HG03571 (cell line): ENCODE measurements at regions not wholly inside any gene's neighbourhood (a gene's known extent, or its start where the extent isn't known, plus 50 kb on each side); places are given as distances from the start of the nearest gene placed in this dataset.

Experiments
- ATAC-seq: cut with Tn5 transposase; IDR thresholded peaks from one replicate; pipeline ENCODE4 v1.9.1; 2021; ENCODE audit not compliant: unreplicated experiment

DNA sequence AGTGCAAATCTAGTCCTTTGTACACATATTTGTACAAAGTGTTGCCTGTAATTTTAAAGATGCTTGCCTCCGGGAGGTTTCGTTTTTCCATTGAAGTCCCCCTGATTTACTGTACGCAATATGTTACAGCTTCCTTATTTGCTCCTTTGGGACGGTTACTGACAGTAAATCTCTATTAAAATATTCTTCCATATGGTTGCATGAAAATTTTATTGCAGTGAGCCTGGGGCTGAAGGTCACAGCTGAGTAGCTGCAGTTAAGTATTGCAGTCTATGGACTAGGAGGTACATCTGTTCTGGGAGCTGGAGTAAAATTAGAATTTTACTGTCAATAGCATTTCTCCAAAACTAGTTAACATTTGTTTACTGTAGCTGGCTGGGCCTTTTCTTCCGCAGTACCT lies 119.2 kb downstream of the ETAA1 start:
- no peak for ATAC-seq

- ATAC-seq: no peak
These were observed 119.9 kb downstream of the ETAA1 start for GRCh38 chr2:67516899-67517530.

DNA sequence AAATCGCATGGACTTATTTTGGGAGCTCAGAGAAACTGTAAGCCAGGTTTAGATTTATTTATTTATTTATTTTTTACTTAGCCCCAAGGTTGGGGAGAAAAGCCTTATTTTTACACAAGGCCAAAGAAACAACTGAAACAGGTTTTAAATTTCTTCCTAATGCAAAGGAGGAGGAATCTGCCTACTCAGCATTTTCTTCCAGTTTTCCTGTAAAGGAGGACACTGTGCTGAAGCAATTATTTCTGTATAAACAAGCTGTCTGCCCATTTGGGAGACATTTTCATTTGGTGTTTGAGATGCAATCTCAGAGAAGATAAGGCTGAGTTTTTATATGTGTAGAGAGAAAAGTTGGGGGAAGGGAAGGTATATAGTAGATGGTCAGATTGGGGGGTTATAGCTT lies 125.0 kb downstream of the ETAA1 start:
- no peak for ATAC-seq

GRCh38 chr2:67524213-67524612 lies 127.1 kb downstream of the ETAA1 start:
- no peak for ATAC-seq

DNA sequence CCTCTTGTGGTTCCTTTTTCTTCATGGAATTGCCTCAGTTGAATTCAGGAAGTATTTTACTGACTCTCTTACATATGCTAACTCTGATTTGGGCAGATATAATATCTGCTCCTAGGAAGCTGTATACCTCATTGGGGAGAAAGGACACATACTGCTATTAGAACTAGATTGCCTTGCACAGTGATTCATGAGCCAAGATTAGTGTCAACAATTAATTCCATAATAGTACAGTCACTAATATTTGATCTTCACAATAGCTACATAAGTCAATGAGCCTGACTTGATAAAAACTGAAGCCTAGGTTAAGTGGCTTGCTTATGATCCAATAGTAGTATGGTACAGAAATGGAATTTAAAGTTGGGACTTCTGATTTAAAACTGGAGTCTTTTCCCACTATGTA lies 127.6 kb downstream of the ETAA1 start:
- no peak for ATAC-seq

- no peak for ATAC-seq
These were observed 129.2 kb downstream of the ETAA1 start for GRCh38 chr2:67526283-67526682.

- ATAC-seq: no peak
These were observed 131.2 kb downstream of the ETAA1 start for GRCh38 chr2:67528320-67528719.

GRCh38 chr2:67532387-67532786 lies 135.3 kb downstream of the ETAA1 start:
- no peak for ATAC-seq

GRCh38 chr2:67534745-67535144 lies 137.6 kb downstream of the ETAA1 start:
- no peak for ATAC-seq

GRCh38 chr2:67540962-67541361 lies 143.8 kb downstream of the ETAA1 start:
- no peak for ATAC-seq

DNA sequence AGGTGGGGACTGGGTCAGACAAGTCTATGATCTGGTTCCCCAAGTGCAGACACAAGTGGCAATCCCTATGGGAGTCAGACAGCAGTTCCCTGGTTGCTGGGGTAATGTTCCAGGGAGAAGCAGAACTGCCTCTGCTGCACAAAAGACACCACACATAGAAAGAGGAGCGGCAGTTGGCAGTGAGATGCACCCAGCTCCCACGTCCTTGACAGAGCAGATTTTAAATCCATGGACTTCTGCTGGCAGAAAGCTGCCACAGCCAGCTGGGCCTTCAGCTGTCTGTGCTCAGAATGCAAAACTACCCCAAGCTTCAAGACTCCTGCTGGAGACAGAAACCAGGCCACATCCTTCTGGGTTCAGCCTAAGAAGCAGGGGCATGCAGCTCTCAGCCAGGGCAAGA lies 147.2 kb downstream of the ETAA1 start:
- ATAC-seq: no peak

- no peak for ATAC-seq
These were observed 151.4 kb downstream of the ETAA1 start for GRCh38 chr2:67548317-67549201.

DNA sequence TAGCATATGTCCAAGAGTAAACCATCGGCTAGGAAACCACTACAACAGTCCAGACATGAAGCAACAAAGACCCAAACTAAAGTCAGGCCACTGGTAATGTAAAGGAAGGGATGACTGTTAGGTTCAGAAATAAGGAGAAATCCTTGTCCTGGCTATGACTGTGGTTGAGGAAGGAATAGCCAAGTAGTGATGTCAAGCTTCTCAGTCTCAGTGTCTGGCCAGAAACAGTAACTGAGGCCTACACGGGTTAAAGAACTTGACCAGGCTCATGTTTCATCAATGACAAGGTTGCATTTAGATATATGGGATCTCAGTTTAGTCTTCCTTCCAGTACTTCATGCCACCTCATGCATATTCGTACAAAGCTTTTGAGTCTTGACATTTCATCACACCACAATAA lies 162.0 kb downstream of the ETAA1 start:
- ATAC-seq: no peak

DNA sequence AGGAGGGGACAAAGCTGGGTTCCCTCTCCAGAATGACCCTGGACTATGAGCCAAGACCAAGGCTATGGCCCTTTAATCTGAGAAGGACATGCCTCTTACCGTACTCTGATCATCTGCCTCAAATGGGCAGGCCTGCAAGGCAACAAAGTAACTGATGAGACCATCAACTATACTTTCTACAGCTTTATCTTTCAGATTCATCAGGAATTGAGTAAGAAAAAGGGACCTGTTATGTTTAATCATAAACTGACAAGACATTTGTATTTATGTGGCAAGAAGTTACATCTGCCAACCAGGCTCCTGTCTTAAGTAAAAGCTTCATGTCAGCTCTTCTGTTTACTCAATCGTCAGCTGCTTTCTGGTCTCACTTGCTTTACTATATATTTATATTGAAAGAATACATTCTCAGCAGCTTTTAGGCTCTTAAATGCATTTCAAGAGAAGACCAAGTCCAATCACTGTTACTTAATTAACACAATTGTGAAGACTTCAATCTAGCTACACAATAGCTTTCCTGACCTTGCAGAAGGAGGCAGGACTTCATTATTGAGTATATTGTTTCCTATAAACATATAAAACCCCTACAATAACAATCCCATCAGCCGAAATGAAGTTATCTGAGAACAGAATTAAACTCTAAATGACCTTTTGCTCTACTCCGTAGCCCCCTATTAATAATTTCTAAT lies 163.8 kb downstream of the ETAA1 start:
- ATAC-seq: no peak

DNA sequence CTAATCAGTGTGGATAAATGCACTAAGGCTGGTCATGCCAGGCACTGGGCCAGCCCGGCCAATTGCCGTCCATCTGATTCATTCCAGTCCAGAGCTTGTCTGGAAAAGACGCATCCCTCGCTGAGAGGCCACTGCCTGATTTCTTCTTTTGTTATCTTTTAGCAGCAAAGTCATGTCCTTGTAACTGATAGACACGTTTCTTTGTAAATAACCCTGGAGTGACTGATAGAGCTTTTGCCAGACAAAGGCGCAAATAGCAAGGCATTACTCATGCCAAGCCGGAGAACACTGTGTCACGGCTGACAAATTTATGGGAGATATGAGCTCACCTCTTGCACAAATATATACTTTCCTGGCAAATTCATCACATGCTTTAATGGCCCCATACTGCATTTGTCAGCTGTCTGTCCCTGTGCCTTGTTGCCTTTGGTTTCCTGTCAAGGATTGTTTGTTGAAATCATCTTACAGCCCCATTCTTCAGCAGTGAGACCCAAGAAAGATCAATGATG lies 164.4 kb downstream of the ETAA1 start:
- ATAC-seq: no peak

DNA sequence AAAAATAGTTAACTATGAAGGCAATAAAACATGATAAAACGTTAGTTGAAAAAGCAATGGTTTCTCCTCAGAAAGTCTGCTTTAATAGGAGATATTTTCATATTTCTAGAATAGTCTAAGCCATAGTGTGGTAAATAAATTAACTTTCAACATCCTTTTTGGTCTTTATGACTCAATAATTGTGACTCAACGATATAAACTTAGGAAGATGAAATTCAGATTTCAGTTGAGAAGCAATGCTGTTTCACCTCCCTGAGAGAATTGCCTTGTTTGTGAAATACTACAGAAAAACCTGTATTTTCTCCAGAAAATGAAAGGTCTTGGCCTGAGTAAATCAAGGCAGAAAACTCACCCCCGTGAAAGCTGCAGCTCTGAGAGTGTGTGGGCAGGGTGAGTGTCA lies 166.9 kb downstream of the ETAA1 start:
- no peak for ATAC-seq

- ATAC-seq: no peak
These were observed 167.5 kb downstream of the ETAA1 start for GRCh38 chr2:67564626-67565025.

DNA sequence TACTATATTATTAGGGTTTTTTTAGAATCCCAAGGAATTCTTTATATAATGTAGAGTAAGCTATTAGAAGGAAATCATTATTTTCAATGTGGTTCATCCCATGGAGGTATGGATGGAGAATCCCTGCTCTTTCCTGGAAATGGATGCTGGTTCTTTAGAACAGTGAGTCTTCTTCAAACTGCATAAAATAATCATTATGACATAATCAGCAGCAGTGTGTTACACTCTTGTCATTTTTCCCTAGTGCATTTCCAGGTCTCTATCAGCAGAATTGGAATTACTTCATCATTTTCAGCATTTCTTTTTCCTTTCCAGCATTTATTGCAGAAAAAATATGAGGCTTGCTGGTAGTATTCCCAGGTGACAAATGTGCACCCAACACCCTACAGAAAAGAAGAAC lies 168.1 kb downstream of the ETAA1 start:
- ATAC-seq: no peak

GRCh38 chr2:67565761-67566160 lies 168.6 kb downstream of the ETAA1 start:
- ATAC-seq: no peak

DNA sequence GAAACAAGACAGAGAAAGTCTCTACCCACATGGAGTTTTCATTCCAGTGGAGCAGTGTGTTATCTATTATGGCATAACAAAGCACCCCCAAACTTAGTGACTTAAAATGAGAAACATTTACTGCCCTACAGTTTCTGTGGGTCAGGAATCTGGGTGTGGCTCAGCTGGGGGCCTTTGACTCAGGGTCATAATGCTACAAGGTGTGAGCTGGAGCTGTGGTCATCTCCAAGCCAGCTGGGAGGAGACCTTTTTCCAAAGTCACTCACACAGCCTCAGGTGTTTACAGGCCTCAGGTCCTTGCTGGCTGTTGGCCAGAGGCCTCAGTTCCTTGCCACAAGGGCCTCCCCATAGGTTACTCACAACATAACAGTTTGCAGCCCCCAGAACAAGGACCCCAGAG lies 169.2 kb downstream of the ETAA1 start:
- no peak for ATAC-seq

DNA sequence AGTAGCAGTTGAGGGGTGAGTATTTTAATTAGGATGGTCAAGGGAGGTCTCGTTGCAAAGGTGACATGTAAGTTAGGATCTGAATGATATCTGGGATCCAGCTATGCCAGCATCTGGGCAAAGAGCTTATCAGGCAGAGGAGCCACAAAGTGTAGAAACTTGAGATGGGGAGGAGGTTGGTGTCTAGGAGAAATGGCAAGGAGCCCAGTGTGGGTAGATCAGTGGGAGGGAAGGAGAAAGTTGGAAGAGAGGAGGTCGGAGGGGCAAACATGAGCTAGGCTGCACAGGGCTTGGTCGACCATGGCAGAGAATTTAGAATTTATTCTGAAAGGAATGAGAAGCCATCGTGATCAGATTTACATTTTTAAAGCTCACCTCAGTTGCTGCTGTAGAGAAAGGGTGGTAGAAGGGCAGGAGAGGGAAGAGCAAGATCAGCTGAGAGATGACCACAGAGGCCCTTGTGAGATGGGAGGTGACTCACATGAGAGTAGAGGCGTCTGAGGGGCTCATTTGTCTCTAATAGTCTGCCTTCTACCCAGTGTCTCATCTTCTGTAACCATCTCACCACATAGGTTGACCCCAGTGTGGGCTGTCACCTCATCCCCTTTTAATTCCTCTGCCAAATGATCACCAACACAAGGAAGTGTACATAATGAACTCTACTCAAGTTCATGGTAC lies 170.0 kb downstream of the ETAA1 start:
- no peak for ATAC-seq
